ENCODE measurements at regions not wholly inside any gene's neighbourhood (a gene's known extent, or its start where the extent isn't known, plus 50 kb on each side); places are given as distances from the start of the nearest gene placed in this dataset.
"Not testable (repeated sequence)": the region's sequence is repeated elsewhere in the genome, so short reads cannot be mapped to it uniquely, and the experiment has no call there.

DNA sequence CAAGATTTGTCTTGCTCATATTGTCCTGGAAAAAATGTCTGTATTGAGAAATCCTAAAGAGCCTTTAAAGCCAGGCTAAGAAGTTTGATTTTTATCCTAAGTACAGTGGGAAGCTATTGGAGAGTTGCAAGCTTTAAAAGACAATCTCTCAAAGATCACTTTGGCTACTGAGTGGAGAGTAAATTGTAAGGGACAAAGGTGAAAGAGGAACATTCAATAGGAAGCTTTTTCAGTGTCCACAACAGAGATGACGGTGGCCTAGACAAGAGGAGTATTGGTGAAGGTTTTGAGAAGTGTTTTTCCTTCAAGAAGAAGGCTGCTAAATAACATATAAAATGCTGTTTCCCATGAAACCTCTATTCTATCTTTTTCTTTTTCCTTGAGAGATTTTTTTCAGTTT, 249.5 kb upstream of the IL12A start:
- intact Hi-C loops (cut with DNase I) = no loop called here
- no peak for DNase-seq

DNA sequence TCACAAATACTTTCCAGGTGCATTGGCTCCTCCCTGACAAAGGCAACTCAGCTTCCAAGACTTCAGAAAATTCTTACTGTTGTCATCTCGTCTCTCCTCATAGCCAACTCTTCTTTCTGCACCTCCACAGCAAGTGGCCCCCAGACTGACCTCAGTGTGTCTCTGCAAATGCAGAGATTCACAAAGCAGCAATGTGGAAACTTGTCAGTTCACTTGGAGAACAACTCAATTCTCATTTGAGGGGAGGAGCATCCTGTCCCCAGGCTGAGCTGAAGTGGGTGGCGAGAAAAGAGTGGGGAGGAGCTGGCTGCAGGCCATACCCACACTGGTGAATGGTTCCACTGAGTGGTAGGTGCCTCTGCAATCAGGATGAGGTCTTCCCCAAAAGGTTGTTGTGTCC, 248.7 kb upstream of the IL12A start:
- intact Hi-C loops (cut with DNase I) = no loop called here
- DNase-seq = no peak

DNA sequence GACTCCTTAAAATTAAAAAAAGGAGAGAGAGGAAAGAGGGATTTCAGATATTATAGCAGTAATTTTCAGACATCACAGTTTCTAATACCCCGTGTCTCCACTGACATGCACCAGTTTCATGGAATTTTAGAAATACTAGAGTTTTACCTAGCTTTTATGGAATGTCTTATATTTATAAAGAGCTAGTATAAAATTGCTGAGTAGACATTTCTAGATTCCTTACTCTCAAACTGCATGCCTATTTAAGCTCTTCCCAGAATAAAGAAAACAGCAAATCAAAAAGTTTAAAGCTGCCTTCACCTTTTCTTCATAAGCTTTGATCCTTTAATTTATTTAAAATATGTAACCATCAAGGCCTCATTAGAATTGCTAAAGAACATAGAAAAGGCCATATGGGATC, 247.4 kb upstream of the IL12A start:
- intact Hi-C loops (cut with DNase I) = no loop called here
- DNase-seq = no peak

DNA sequence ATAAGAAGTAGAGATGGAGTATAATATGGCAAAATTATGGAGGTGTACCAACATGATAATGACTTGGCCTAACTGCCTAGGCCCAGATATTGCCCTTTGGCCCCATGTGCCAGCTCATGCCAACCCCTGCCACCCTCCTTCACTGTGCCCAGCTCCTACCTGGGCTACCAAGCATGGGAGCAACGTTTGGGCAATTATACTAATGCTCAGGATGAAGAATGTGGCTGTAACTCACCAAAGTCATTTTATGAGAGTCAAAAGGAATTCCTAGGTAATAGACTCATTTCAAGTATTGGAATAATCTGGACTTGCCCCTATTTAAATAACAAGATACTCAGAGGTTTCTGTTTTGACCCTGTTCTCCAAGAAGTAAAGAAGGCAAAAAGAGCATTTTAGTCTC, 240.2 kb upstream of the IL12A start:
- no peak for DNase-seq
- intact Hi-C loops (cut with DNase I) = no loop called here

DNA sequence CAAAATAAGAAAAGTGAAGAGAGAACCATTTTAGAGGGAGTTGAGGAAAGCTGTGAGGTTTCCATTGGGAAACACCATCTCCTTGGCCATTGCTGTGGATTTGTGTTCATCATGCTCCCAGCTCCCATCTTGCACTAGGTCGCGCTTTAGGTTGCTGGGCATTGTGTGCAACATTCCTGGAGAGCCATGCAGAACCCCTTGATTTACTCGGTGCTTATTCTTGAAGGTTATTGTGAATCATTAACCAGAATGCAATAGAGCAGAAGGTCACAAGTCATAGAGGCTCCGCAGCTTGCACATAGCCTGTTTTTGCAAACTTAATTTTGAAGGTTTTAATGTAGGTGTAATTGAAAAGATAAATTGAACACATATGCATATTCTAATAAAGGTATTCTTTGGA, 239.2 kb upstream of the IL12A start:
- intact Hi-C loops (cut with DNase I) = no loop called here
- no peak for DNase-seq

DNA sequence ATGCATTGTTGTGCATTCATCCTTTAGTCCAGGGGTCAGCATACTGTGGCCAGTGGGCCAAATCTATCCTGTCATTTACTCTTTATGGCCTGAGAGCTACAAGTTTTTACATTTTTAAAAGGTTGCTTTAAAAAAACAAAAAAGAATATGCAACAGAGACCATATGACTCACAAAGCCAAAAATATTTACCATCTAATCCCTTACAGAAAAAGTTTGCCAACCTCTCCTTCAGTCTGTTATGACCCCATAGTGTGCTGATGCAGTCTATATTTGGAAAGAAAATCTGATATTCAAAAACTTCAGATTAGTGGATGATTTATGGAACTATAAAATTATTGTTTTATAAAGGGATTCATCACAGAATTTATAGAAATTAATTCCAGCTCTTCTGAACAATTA, 237.5 kb upstream of the IL12A start:
- intact Hi-C loops (cut with DNase I) = no loop called here
- no peak for DNase-seq

DNA sequence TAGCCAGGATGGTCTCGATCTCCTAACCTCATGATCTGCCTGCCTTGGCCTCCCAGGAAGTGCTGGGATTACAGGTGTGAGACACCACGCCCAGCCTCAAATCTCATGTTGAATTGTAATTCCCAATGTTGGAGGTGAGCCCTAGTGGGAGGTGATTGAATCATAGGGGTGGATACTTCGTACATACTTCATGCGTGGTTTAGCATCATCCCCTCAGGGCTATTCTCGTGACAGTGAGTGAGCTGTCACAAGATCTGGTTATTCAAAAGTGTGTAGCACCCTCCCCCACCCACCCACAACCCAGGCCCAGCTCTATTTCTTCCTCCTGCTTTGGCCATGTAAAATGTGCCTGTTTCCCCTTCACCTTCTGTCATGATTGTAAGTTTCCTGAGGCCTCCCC, 236.9 kb upstream of the IL12A start:
- intact Hi-C loops (cut with DNase I) = no loop called here

DNA sequence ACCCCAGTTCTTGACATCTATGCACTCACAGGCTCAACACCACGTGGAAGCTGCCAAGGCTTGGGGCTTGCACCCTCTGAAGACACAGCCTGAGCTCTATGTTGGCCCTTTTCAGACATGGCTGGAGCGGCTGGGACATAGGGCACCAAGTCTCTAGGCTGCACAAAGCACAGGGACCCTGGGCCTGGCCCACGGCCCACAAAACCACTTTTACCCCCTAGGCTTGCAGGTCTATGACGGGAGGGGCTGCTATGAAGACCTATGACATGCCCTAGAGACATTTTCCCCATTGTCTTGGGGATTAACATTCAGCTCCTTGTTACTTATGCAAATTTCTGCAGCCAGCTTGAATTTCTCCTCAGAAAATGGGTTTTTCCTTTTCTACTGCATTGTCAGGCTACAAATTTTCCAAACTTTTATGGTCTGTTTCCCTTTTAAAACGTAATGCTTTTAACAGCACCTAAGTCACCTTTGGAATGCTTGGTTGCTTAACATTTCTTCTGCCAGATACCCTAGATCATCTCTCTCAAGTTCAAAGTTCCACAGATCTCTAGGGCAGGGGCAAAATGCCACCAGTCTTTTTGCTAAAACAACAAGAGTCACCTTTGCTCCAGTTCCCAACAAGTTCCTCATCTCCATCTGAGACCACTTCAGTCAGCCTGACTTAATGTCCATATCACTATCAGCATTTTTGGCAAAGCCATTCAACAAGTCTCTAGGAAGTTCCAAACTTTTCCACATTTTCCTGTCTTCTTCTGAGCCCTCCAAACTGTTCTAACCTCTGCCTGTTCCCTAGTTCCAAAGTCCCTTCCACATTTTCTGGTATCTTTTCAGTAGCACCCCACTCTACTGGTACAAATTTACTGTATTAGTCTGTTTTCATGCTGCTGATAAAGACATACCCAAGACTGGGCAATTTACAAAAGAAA, 232.1 kb upstream of the IL12A start:
- DNase-seq; intact Hi-C loops (cut with DNase I): not testable (repeated sequence)

More for the DNA sequence above, 236.9 kb upstream of the IL12A start:
- DNase-seq = no peak

DNA sequence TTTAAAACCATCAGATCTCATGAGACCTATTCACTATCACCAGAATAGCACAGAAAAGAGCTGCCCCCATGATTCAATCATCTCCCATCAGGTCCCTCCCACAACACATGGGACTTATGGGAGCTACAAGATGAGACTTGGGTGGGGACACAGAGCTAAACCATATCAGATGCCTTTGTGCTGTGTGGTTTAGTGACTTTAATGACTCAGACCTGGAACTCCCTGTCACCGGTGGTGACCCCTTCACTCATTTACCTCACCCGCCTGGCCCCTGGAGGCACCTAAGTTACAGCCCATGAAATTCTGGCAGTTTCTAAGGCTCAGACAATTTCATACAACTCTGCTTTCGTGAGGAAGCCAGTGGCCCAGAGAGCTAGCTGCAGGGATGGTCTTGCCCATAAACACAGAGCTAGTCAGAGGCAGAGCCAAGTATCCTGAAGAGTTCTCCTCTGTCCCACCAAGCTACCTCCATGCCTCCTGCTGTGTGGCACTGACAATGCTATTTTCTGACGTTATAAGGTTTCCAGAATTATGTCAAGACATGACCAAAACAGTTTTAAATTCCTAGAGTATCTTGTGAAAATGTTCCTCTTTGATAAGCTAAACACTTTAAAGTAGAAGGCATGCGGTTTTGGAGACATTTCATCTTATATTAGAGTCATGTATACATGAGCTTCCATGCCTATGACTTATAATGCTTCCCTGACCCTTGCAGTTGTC, 231.1 kb upstream of the IL12A start:
- DNase-seq = no peak
- intact Hi-C loops (cut with DNase I) = no loop called here

DNA sequence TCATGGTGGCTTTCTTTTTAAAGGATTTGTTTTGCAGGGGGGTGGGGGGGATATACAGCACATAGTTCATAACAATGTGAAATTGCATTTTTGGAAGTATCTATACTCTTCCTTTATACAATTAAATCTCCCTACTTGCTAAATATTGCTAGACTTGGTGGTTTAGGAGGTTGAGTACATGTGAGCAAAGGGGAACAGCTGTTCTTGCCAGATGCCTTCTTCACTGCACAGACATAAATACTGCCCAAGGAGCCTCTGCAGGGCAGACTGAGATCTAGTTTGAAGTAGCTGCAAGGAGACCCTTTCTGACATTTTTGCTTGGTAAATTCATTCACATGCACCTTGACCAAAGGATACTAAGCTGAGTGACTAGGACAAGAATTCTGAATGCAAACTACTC, 228.6 kb upstream of the IL12A start:
- intact Hi-C loops (cut with DNase I) = no loop called here
- no peak for DNase-seq

DNA sequence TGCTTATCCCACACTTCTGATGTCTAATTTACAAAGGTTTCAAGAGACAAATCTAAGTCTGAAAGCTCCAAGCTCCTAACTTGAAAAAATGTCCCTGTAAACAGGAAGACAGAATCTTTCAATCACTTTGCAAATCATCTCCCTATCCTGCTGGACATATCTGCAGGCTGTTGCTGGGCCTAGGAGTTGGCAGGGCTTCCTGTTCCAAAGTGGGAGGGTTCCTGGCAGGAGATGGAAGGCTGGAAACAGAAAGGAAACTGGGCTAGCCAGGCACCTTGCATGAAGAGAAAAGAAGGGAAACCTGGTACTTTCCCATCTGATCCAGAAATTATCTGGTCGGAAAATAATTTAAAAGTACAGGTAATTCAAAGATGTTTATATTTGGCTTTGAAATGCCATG, 227.3 kb upstream of the IL12A start:
- intact Hi-C loops (cut with DNase I) = no loop called here
- peak in 3 of 42 donors; percentile 20 to 57 (median 26) for DNase-seq

DNA sequence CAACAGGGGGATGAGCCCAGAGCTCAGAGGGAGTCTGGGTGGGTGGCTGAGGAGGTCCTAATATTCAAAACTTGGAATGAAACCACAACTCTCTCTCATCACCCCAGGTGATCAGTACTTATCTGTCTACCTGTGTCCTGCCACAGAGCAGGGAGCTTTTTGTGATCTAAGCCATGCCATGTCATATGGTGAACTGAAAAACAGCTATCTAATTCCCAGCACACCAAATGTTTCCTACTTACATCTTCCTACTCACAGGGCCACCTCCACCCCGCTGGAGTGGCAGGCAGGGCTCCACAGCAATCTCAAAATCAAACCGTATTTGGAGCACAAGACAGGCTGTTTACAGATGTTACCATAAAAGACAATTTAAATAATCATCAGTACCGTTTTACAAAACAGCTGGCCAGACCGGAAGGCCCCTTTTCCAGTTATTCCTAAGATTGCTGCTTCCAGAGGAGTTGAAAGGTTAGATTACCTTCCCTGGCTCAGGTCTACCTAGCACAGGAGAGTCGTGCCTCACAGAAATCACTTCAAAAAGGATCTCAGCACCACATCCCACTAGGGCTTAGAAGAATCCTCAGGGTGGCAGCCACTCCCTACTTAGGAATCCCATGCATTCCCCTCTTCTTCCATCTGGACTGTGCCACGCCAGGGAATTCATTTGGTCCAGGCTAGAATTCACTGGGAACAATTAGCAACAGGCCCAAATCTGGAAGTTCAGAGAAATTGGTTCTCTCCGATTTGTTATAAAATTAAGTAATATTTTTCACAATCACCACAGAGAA, 226.6 kb upstream of the IL12A start:
- peak in 1 of 42 donors; percentile 40 for DNase-seq
- intact Hi-C loops (cut with DNase I) = no loop called here

DNA sequence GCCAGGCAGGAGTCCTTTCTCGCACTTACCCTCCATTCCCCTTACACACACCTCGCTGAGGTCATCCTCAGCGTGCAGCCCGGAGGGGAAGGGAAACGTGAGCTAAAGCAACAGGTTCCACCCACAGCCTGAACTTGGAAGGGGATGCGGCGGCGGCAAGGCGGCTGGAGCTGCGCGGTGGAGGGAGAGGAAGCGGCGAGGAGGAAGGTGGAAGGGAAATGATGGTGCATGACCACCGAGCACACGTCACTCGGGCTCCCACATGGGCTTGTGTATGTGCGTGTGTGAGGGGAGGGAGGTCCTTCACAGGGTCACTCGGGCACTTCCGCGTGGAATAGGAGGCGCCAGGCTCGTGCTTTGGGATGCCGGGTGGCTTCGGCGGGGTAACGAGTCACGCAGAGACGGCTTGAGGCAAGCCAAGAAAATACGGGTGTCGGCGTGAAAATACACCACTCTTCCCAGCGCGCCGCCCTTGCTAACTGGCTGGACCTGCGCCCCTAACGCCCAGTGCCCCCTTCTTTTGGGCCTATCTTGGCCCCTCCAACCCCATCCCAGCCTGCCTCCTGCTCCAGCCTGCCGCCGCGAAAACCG, 225.5 kb upstream of the IL12A start:
- intact Hi-C loops (cut with DNase I) = no loop called here
- peak in 28 of 42 donors; percentile 11 to 66 (median 48) for DNase-seq

DNA sequence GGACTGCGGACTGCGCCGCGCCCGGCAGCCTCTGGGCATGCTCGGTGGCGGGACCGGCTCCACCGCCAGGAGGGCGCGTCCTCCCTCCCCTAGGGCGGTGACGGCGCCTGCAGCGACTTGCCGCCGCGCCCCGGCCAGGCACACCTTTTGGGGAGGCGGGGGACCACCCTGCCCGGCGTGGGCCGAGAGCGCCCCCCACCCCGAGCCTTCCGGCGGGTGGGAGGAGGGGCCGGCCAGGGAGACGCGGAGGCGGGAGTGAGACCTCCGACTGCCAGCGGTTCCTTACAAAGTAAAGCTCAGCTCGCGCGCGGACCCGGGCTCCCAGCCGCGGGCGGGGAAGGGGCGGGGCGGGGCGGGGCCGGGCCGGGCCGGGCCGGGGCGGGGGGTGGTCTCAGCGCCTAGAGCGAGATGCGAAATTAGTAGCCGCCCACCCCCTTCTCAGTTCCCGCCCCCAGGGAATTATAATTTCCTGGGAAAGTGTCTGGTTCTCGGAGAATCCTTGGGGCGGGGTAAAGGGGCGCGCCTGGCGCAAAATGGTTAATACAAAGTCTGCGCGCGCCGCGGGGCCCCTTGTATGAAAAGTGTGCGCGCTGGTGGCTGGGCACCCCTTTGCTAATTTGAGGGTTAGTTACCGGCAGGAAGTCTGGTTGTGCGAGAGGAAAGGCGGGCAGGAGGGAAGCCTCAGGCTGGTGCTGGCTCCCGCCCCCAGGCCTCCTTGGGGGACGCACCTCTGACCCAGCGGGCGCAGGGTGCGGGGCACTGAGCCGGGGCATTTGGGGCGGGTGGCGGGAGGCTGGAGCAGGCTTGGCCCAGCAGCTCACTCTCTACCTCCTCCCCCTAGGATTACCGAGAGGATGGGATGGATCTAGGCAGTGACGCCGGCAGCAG, 224.8 kb upstream of the IL12A start:
- DNase-seq = peak; percentile 40 to 89 (median 76)
- intact Hi-C loops (cut with DNase I) = no loop called here

DNA sequence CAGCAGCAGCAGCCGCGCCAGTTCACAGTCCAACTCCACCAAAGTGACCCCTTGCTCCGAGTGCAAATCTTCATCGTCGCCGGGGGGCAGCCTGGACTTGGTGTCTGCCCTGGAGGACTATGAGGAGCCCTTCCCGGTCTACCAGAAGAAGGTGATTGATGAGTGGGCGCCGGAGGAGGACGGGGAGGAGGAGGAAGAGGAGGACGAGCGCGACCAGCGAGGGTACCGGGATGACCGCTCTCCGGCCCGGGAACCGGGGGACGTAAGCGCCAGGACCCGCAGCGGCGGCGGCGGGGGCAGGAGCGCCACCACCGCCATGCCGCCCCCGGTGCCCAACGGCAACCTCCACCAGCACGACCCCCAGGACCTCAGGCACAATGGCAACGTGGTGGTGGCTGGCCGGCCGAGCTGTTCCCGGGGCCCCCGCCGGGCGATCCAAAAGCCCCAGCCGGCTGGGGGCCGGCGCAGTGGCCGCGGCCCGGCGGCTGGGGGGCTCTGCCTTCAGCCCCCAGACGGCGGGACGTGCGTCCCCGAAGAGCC, 224.1 kb upstream of the IL12A start:
- DNase-seq = peak in 11 of 42 donors; percentile 23 to 69 (median 54)
- intact Hi-C loops (cut with DNase I) = no loop called here

DNA sequence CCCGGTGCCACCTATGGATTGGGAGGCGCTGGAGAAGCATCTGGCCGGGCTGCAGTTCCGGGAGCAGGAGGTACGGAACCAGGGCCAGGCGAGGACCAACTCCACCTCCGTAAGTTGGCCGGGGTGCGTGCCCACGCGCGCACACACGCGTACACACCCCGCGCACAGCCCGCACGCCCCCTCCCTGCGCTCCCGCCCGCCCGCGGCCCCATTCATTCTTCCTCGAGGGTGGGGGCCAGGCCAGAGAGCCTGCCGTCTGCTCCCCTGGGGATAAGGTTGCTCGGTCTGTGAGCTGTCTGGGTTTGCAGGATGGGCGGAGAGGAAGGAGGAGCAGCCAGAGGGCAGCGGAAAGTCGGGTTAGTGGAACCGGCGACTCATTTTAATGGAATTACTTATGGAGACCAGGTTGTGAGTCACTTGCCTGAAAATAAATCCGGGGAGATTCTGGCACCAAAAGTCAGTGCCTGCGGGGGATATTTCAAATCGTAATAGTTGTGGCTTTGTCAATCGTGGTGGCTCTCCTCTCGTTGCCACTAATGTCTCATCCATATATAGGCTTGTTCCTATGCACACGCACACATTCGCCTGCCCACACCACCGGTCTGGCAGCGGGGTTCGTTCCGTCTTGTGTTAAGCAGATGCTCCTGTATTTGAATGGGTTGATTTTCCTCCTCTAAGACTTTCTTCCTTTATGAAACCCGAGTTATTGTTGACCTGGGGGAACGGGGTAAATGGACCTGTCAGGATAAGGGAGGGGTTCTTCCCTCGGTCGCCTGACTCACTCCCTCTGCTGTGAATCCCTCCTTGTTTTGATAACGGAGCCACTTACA, 223.4 kb upstream of the IL12A start:
- DNase-seq = peak; percentile 23 to 84 (median 63)
- intact Hi-C loops (cut with DNase I) = no loop called here

DNA sequence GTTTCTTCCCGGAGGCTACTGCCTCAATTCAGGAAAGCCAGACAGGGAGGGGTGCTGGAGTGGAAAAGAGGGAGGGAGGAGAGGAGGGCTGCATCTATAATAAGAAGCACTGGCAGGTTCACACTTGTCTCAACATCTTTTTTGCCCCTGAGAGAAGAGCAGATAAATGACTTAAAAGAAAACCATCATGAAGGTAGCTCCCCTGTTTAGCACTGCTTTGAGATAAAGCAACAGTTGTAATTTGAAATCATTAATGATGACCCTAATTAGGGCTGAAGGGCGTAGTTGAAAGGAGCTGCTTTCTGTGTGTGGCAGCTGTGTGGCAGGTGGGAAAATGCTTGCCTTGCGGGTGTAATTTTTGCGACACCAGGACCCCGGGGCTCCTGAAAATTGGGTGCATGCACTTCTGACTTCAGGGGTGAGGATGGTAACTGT, 222.8 kb upstream of the IL12A start:
- peak in 8 of 42 donors; percentile 6 to 61 (median 32) for DNase-seq
- intact Hi-C loops (cut with DNase I) = no loop called here
